ENCODE measurements at regions not wholly inside any gene's neighbourhood (a gene's known extent, or its start where the extent isn't known, plus 50 kb on each side); places are given as distances from the start of the nearest gene placed in this dataset.

DNA sequence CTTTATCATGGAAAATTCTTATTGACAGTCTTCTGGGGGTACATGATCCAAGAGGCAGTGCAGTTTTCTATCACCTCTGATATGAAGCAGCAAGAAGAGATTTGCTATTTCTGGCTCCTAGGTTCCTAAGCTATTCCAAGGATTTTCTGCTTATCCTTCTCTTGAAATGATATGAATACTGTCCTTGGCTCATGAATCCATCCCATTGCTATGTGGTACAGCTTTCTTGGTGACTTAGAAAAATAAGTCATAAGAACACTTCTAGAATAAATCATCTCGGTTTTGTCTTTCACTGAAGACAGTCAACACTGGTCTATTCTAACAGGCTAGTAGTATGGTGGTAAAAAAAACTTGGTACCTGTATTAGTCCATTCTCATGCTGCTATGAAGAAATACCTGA lies 333.6 kb upstream of the RASGRP1 start:
- TF ChIP-seq, protein P1, sequence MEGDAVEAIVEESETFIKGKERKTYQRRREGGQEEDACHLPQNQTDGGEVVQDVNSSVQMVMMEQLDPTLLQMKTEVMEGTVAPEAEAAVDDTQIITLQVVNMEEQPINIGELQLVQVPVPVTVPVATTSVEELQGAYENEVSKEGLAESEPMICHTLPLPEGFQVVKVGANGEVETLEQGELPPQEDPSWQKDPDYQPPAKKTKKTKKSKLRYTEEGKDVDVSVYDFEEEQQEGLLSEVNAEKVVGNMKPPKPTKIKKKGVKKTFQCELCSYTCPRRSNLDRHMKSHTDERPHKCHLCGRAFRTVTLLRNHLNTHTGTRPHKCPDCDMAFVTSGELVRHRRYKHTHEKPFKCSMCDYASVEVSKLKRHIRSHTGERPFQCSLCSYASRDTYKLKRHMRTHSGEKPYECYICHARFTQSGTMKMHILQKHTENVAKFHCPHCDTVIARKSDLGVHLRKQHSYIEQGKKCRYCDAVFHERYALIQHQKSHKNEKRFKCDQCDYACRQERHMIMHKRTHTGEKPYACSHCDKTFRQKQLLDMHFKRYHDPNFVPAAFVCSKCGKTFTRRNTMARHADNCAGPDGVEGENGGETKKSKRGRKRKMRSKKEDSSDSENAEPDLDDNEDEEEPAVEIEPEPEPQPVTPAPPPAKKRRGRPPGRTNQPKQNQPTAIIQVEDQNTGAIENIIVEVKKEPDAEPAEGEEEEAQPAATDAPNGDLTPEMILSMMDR (IDR thresholded peaks at IDR 0.05) = no peak
- TF ChIP-seq TCF7L2 (IDR thresholded peaks at IDR 0.05; ENCODE audit: low read depth, low read length) (no peak), POLR2AphosphoS5 (IDR thresholded peaks at IDR 0.05; ENCODE audit: low read depth, low read length) (no peak)
- TF ChIP-seq, protein P2, sequence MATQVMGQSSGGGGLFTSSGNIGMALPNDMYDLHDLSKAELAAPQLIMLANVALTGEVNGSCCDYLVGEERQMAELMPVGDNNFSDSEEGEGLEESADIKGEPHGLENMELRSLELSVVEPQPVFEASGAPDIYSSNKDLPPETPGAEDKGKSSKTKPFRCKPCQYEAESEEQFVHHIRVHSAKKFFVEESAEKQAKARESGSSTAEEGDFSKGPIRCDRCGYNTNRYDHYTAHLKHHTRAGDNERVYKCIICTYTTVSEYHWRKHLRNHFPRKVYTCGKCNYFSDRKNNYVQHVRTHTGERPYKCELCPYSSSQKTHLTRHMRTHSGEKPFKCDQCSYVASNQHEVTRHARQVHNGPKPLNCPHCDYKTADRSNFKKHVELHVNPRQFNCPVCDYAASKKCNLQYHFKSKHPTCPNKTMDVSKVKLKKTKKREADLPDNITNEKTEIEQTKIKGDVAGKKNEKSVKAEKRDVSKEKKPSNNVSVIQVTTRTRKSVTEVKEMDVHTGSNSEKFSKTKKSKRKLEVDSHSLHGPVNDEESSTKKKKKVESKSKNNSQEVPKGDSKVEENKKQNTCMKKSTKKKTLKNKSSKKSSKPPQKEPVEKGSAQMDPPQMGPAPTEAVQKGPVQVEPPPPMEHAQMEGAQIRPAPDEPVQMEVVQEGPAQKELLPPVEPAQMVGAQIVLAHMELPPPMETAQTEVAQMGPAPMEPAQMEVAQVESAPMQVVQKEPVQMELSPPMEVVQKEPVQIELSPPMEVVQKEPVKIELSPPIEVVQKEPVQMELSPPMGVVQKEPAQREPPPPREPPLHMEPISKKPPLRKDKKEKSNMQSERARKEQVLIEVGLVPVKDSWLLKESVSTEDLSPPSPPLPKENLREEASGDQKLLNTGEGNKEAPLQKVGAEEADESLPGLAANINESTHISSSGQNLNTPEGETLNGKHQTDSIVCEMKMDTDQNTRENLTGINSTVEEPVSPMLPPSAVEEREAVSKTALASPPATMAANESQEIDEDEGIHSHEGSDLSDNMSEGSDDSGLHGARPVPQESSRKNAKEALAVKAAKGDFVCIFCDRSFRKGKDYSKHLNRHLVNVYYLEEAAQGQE (IDR thresholded peaks at IDR 0.05; ENCODE audit: insufficient read depth in 1 of 2, low read depth in 2 of 2, low read length in 1 of 2) = no peak

Data from Panc1 (cell line).